AG09319 (cell line): ENCODE measurements at regions not wholly inside any gene's neighbourhood (a gene's known extent, or its start where the extent isn't known, plus 50 kb on each side); places are given as distances from the start of the nearest gene placed in this dataset.

Experiments used
- DNase-seq: peaks from one replicate; pipeline ENCODE4 v3.0.0-alpha.2; 2010; ENCODE audit warnings: low read depth; ENCODE audit errors: extremely low read depth
- TF ChIP-seq, protein P1 (sequence below): IDR thresholded peaks from 2 replicates; pipeline ENCODE4 v1.5.1; 2011; ENCODE audit warnings: low read depth, mild to moderate bottlenecking, inconsistent platforms, low read length, moderate library complexity

DNA sequence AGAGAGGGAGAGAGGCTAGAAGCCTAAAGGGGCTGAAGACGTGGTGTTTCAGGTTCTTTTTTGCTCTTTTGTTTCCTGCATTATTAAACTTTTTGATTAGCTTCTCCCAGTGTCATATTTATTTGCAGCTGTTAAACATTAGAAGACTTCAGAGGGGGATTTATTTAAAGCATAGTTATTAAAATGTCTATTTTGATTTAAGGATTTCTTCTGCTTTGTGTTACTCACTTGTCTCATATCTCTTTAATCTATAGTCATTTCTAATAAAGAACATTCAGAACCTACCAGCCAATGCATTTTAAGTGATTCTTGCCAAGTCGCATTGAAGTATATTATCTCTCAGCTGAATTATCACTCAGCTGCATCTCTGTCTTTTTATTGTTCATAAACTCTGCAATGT is 152.0 kb upstream of the DYRK2 start:
- no peak for DNase-seq
- TF ChIP-seq, protein P1, sequence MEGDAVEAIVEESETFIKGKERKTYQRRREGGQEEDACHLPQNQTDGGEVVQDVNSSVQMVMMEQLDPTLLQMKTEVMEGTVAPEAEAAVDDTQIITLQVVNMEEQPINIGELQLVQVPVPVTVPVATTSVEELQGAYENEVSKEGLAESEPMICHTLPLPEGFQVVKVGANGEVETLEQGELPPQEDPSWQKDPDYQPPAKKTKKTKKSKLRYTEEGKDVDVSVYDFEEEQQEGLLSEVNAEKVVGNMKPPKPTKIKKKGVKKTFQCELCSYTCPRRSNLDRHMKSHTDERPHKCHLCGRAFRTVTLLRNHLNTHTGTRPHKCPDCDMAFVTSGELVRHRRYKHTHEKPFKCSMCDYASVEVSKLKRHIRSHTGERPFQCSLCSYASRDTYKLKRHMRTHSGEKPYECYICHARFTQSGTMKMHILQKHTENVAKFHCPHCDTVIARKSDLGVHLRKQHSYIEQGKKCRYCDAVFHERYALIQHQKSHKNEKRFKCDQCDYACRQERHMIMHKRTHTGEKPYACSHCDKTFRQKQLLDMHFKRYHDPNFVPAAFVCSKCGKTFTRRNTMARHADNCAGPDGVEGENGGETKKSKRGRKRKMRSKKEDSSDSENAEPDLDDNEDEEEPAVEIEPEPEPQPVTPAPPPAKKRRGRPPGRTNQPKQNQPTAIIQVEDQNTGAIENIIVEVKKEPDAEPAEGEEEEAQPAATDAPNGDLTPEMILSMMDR, result no peak

DNA sequence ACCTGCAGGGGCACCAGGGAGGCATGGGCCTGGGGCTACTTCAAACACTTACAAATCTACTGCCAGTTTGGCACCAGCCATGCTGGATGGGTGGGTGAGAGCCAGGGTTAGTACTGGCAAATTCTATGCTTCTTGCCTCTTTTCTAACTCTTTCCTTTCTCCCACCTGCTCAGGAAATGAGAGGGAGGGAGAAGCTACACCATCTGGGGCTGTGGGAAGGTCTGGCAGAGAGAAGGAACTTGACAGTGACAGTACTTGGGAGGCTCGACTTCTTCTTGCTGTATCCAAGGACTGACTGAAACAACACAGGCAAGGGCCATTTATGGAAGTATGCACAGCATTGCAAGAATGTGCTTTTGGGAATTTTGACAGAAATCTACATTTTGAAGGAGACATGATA is 149.6 kb upstream of the DYRK2 start:
- no peak for DNase-seq
- TF ChIP-seq, protein P1, result no peak

DNA sequence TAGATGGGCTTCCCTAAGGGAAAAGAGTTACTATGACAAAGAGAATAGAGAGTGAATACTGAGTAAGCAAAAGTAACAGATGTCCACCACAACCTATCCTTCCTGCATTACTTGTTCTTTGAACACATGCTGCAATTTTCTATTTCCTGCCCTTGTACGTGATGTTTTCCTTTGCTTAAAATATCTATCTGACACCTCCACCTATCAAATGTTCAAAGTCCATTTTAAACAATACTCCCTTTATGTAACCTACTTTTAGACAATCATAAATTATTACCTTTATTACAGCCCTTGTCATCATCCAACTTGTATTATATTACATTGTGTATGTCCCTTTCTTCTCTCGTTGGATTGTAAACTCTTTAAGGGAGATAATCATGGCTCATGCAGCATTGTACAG is 147.2 kb upstream of the DYRK2 start:
- TF ChIP-seq, protein P1, result no peak
- no peak for DNase-seq

DNA sequence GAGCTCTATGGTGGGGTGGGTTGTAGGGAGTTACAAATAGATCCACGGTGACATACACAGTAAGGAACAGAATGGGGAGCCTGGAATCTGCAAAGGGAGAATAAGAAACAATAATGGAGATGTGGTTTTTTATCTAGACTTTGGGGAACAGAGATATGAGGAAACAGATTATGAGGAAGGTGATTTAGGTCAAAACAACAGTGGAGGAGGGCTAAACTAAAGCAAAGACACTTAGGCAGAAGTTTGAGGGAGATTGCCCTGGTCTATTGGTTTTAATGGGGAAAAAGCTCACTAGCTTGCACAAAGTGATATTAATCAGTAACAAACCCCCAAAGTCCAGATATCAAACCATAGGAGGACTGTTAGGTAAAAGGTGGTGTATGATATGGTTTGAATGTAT is 144.5 kb upstream of the DYRK2 start:
- TF ChIP-seq, protein P1, result no peak
- DNase-seq, result no peak

DNA sequence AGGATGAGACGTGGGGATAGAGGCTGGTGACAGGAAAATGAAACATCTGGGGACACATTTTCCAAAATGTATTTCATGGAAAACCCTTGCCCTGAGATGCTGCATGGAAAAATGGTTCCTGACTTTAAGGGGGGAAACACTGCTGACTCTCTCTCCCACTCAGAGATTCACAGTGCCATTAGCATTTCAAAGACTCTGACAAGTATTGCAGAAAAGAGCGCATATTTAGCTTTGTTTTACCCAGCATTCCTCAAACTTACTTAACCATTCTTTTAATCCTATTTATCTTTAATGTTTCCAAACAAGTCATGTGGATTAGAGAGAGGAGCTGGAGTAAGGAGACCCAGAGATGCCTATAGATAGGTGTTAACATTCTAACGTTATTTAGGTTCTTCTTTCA is 141.8 kb upstream of the DYRK2 start:
- TF ChIP-seq, protein P1, result no peak

DNA sequence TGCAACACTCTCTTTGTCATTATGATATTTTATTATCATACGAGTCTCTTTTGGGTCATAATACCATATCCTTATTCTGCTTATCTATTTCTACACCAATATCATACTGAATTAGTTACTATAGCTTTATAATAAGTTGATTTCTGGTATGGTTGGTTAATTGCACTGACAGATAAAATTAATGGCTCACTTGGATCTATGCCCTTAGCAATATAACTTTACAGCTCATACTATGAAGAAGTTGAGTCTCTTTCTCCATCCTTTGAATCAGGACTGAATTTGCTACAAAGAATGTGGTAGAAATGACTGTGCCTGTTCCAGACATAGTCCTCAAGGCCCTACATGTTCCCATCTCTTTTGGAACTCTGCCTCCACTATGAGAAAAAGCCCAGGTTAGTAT is 139.7 kb upstream of the DYRK2 start:
- TF ChIP-seq, protein P1, result no peak
- no peak for DNase-seq

More for the DNA sequence above, 141.8 kb upstream of the DYRK2 start:
- DNase-seq, result no peak

DNA sequence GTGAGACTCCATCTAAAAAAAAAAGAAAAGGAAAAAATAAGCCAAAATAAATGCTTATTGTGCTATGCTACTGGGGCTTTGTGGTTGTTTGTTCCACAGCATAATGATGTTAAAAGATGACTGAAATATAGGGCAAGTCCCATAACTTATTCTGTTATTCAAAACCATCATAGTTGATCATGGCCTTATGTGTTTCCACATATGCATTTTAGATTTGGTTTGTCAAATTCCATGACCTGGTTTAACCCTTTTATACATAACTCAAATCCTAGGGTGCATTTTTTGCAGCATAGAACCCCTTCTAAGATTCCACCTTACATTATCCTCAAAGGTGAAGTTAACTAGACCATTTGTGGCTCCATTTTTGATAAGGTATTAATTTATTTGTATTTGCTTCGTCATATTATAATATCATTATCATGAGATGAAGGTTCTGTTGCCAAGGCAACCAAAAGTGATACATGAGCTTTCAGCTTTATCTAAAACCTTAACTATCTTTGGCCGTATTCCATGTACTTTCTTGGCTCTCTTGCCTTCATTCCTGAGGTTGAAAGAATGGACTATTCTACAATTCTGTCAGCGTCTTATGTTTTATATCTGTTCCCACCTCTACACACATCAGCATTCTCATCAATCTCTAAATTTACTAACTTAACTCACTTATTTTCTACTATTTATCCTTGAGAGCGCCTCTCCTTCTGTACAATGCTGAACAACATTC is 138.7 kb upstream of the DYRK2 start:
- DNase-seq, result no peak
- TF ChIP-seq, protein P1, result no peak
